ENCODE measurements at regions not wholly inside any gene's neighbourhood (a gene's known extent, or its start where the extent isn't known, plus 50 kb on each side); places are given as distances from the start of the nearest gene placed in this dataset.

DNA sequence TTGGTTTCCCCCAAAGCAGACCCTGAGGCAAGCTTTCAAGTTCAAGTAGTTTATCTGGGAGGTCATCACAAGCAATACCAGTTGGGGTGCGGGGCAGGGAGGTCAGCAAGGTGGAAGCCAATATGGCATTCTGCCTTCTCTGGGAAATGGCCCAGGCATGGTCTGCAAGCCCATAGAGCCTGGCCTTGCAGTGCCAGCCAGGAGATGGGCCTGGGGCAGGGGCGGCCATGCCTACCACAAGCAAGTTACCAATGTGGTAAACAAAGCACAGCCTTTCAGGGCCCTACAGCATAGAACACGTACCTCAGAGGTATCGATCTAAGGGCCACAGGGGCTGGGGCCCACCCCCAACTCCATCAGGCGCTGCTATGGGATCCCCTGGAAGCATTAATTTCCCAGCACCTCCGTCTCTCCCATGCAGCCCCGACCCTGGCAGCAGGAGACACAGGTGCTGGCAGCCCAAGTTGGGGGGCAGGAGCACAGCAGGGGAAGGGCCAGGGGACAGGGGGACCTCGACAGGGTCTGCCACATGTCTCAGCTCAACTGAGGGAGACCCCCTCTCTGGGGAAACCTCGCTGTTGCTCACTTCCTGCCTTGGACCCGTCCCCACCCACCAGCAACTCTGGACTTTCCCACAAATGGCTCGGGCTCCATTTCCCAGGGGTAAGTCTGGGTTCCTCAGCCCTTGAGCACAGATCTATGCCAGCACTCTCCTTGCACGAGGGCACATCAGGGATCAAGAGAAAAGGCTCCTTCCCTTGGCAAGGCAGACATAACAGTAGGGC lies 369.0 kb downstream of the PREX1 start (continued):
- TF ChIP-seq, protein P1, sequence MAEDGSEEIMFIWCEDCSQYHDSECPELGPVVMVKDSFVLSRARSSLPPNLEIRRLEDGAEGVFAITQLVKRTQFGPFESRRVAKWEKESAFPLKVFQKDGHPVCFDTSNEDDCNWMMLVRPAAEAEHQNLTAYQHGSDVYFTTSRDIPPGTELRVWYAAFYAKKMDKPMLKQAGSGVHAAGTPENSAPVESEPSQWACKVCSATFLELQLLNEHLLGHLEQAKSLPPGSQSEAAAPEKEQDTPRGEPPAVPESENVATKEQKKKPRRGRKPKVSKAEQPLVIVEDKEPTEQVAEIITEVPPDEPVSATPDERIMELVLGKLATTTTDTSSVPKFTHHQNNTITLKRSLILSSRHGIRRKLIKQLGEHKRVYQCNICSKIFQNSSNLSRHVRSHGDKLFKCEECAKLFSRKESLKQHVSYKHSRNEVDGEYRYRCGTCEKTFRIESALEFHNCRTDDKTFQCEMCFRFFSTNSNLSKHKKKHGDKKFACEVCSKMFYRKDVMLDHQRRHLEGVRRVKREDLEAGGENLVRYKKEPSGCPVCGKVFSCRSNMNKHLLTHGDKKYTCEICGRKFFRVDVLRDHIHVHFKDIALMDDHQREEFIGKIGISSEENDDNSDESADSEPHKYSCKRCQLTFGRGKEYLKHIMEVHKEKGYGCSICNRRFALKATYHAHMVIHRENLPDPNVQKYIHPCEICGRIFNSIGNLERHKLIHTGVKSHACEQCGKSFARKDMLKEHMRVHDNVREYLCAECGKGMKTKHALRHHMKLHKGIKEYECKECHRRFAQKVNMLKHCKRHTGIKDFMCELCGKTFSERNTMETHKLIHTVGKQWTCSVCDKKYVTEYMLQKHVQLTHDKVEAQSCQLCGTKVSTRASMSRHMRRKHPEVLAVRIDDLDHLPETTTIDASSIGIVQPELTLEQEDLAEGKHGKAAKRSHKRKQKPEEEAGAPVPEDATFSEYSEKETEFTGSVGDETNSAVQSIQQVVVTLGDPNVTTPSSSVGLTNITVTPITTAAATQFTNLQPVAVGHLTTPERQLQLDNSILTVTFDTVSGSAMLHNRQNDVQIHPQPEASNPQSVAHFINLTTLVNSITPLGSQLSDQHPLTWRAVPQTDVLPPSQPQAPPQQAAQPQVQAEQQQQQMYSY (CRISPR knock-in tag; IDR thresholded peaks at IDR 0.05), result no peak
- no peak for TF ChIP-seq ZNF232 (CRISPR knock-in tag; IDR thresholded peaks at IDR 0.05)
- TF ChIP-seq, protein P2, sequence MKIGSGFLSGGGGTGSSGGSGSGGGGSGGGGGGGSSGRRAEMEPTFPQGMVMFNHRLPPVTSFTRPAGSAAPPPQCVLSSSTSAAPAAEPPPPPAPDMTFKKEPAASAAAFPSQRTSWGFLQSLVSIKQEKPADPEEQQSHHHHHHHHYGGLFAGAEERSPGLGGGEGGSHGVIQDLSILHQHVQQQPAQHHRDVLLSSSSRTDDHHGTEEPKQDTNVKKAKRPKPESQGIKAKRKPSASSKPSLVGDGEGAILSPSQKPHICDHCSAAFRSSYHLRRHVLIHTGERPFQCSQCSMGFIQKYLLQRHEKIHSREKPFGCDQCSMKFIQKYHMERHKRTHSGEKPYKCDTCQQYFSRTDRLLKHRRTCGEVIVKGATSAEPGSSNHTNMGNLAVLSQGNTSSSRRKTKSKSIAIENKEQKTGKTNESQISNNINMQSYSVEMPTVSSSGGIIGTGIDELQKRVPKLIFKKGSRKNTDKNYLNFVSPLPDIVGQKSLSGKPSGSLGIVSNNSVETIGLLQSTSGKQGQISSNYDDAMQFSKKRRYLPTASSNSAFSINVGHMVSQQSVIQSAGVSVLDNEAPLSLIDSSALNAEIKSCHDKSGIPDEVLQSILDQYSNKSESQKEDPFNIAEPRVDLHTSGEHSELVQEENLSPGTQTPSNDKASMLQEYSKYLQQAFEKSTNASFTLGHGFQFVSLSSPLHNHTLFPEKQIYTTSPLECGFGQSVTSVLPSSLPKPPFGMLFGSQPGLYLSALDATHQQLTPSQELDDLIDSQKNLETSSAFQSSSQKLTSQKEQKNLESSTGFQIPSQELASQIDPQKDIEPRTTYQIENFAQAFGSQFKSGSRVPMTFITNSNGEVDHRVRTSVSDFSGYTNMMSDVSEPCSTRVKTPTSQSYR (CRISPR knock-in tag; IDR thresholded peaks at IDR 0.05), result no peak

DNA sequence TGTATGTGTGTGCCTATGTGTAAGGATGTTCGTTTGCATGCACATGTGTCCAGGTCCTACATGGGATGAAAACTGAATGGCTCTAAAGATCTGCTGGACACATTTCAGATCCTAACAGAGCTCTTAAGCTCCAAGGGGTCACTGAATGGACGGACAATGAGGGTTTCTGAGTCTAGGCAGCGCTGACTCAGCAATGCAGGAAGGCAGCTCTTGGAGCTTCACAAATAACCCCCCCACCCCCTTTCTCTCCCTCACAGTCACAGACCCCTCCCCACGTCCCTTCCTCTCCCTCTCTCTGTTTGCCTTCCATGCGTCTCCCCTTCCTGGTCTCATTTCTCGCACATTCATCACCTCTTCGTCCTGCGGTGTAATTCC lies 369.8 kb downstream of the PREX1 start:
- DNase-seq (ENCODE audit: low spot score), result no peak
- ChIA-PET CTCF (no interaction called here), POLR2A (no interaction called here)
- Mint-ChIP-seq H3K4me1 (peaks cover 20% of the 10 kb centered on the region), H3K9me3 (no peaks in the 10 kb centered on the region), H3K27ac (no peak overlapping the region), H3K4me3 (no peak overlapping the region), H3K27me3 (ENCODE audit: low read depth) (no peaks in the 10 kb centered on the region), H3K36me3 (no peaks in the 10 kb centered on the region)
- TF ChIP-seq IRF1 (CRISPR knock-in tag; IDR thresholded peaks at IDR 0.05) (no peak), ZNF425 (CRISPR knock-in tag; conservative IDR thresholded peaks at IDR 0.05) (no peak), PRRX2 (CRISPR knock-in tag; IDR thresholded peaks at IDR 0.05) (no peak), ETV6 (CRISPR knock-in tag; IDR thresholded peaks at IDR 0.05) (no peak), ZNF263 (CRISPR knock-in tag; IDR thresholded peaks at IDR 0.05; ENCODE audit: low read depth) (no peak), ZNF317 (CRISPR knock-in tag; IDR thresholded peaks at IDR 0.05; ENCODE audit: borderline replicate concordance, low read depth) (no peak), ATF6 (CRISPR knock-in tag; IDR thresholded peaks at IDR 0.05) (no peak), SMAD4 (CRISPR knock-in tag; IDR thresholded peaks at IDR 0.05) (no peak), NR3C1 (CRISPR knock-in tag; conservative IDR thresholded peaks at IDR 0.05; ENCODE audit: low read depth) (no peak)
- ATAC-seq, result no peak
